IMR-90 (cell line): ENCODE measurements at regions not wholly inside any gene's neighbourhood (a gene's known extent, or its start where the extent isn't known, plus 50 kb on each side); places are given as distances from the start of the nearest gene placed in this dataset.

Experiments used
- ATAC-seq: fragments of 200-7000 bp; cut with Tn5 transposase; 2 replicates; pipeline ENCODE4 v1.9.1; 2020; ENCODE audit warnings: low read depth, mild to moderate bottlenecking, moderate library complexity
- BruUV-seq: library from RNA; stranded (reverse); fragments of 400-500 nt; replicated peaks from 2 replicates; lab custom pipeline; 2021; lab: Mats Ljungman, UMichigan
- CTCF ChIA-PET: fragments of 300-600 bp; formaldehyde crosslinking; extraction: SDS; loops from one replicate; lab custom pipeline; 2021; ENCODE audit warnings: antibody characterized with exemption; lab: Yijun Ruan, JAX
- POLR2A ChIA-PET: fragments of 300-600 bp; sonication (Branson Sonifier 250); formaldehyde crosslinking; loops from one replicate; lab custom pipeline; 2022; ENCODE audit warnings: antibody characterized with exemption; ENCODE audit not compliant: unreplicated experiment; lab: Charles Lee
- DNase-seq: peaks from one replicate; pipeline ENCODE4 v3.0.0; 2013
- H2AFZ ChIP-seq: replicated peaks from 2 replicates; pipeline ENCODE3; 2013; ENCODE audit warnings: low read length, mild to moderate bottlenecking; ENCODE audit not compliant: poor library complexity
- H2AK5ac ChIP-seq: 2 replicates; pipeline ENCODE4 v1.6.1; 2013; ENCODE audit warnings: low read depth, low read length, inconsistent platforms
- H2AK9ac ChIP-seq: replicated peaks from 2 replicates; pipeline ENCODE3; 2013; ENCODE audit warnings: mild to moderate bottlenecking, low read depth, low read length, moderate library complexity; ENCODE audit not compliant: poor library complexity
- H2BK120ac ChIP-seq: 2 replicates; pipeline ENCODE4 v1.6.1; 2013; ENCODE audit warnings: low read depth, low read length, inconsistent platforms
- H2BK15ac ChIP-seq: 3 replicates; pipeline ENCODE4 v1.6.1; 2013; ENCODE audit warnings: low read depth, low read length, inconsistent platforms
- H2BK20ac ChIP-seq: 2 replicates; pipeline ENCODE4 v1.6.1; 2013; ENCODE audit warnings: low read depth, mild to moderate bottlenecking, inconsistent platforms, low read length, moderate library complexity
- H2BK5ac ChIP-seq: 2 replicates; pipeline ENCODE4 v1.6.1; 2013; ENCODE audit warnings: mild to moderate bottlenecking, low read depth, low read length, inconsistent platforms; ENCODE audit not compliant: poor library complexity, severe bottlenecking
- H3K14ac ChIP-seq: replicated peaks from 2 replicates; pipeline ENCODE4 v1.6.1; 2013; ENCODE audit warnings: low read depth, low read length, inconsistent platforms
- H3K18ac ChIP-seq: 2 replicates; pipeline ENCODE4 v1.6.1; 2013; ENCODE audit warnings: low read depth, low read length, control low read depth
- H3K23ac ChIP-seq: 2 replicates; pipeline ENCODE4 v1.6.1; 2013; ENCODE audit warnings: low read depth, low read length, inconsistent platforms
- H3K27ac ChIP-seq: 2 replicates; pipeline ENCODE4 v1.5.1; 2013; ENCODE audit warnings: mild to moderate bottlenecking, control low read depth, low read length; ENCODE audit not compliant: insufficient read depth
- H3K27me3 ChIP-seq: 2 replicates; pipeline ENCODE4 v1.6.1; 2013; ENCODE audit warnings: low read length; ENCODE audit not compliant: control insufficient read depth, insufficient read depth
- H3K36me3 ChIP-seq: 2 replicates; pipeline ENCODE4 v1.6.1; 2013; ENCODE audit warnings: low read length, mixed read lengths; ENCODE audit not compliant: control insufficient read depth, insufficient read depth
- H3K4ac ChIP-seq: 2 replicates; pipeline ENCODE4 v1.6.1; 2013; ENCODE audit warnings: low read depth, low read length, inconsistent platforms
- H3K4me1 ChIP-seq: 2 replicates; pipeline ENCODE4 v1.6.1; 2013; ENCODE audit warnings: low read length, mixed read lengths; ENCODE audit not compliant: control insufficient read depth, insufficient read depth
- H3K4me2 ChIP-seq: 2 replicates; pipeline ENCODE4 v1.6.1; 2013; ENCODE audit warnings: low read depth, mild to moderate bottlenecking, control low read depth, low read length, moderate library complexity
- H3K4me3 ChIP-seq: 2 replicates; pipeline ENCODE4 v1.5.1; 2013; ENCODE audit warnings: low read depth, mild to moderate bottlenecking, control low read depth, low read length, moderate library complexity; ENCODE audit not compliant: insufficient read depth
- H3K56ac ChIP-seq: 2 replicates; pipeline ENCODE4 v1.6.1; 2013; ENCODE audit warnings: low read length, inconsistent platforms; ENCODE audit not compliant: insufficient read depth; ENCODE audit errors: extremely low read depth
- H3K79me1 ChIP-seq, 2 experiments: 2 replicates each; pipeline ENCODE4 v1.6.1; 2013; ENCODE audit warnings: low read length in 2 of 2, inconsistent platforms in 1 of 2, low read depth in 1 of 2
- H3K9ac ChIP-seq: 2 replicates; pipeline ENCODE4 v1.6.1; 2013; ENCODE audit warnings: low read depth, low read length, control low read depth
- H3K9me1 ChIP-seq: 2 replicates; pipeline ENCODE4 v1.6.1; 2013; ENCODE audit warnings: low read length, inconsistent platforms; ENCODE audit not compliant: insufficient read depth
- H3K9me3 ChIP-seq: 2 replicates; pipeline ENCODE4 v1.6.1; 2013; ENCODE audit warnings: low read length; ENCODE audit not compliant: control insufficient read depth, insufficient read depth
- H4K20me1 ChIP-seq: 2 replicates; pipeline ENCODE4 v1.6.1; 2013; ENCODE audit warnings: low read length, inconsistent platforms; ENCODE audit not compliant: insufficient read depth
- H4K5ac ChIP-seq: 2 replicates; pipeline ENCODE4 v1.6.1; 2013; ENCODE audit warnings: mild to moderate bottlenecking, low read depth, low read length, control low read depth
- H4K8ac ChIP-seq, 2 experiments: 2 replicates each; pipeline ENCODE4 v1.6.1; 2013; ENCODE audit warnings: low read depth in 2 of 2, low read length in 2 of 2, control low read depth in 1 of 2, inconsistent platforms in 1 of 2
- H4K91ac ChIP-seq: 2 replicates; pipeline ENCODE4 v1.6.1; 2013; ENCODE audit warnings: low read depth, low read length, inconsistent platforms; ENCODE audit not compliant: insufficient read depth
- BHLHE40 ChIP-seq: fragments of 150-350 bp; IDR thresholded peaks from 2 replicates; pipeline ENCODE4 v1.6.1; 2016; ENCODE audit warnings: mild to moderate bottlenecking, low read depth, low read length
- CEBPB ChIP-seq: IDR thresholded peaks from 2 replicates; pipeline ENCODE4 v1.6.1; 2012; ENCODE audit warnings: low read depth, low read length, improper control_type of control experiment
- CHD1 ChIP-seq: IDR thresholded peaks from 2 replicates; pipeline ENCODE4 v1.6.1; 2012; ENCODE audit warnings: low read depth, low read length, improper control_type of control experiment
- ELK1 ChIP-seq: fragments of 150-350 bp; IDR thresholded peaks from 2 replicates; pipeline ENCODE4 v1.6.1; 2016; ENCODE audit warnings: low read depth, mild to moderate bottlenecking, low read length, moderate library complexity, borderline replicate concordance
- FOS ChIP-seq: fragments of 150-350 bp; IDR thresholded peaks from 2 replicates; pipeline ENCODE4 v1.6.1; 2016; ENCODE audit warnings: low read depth, low read length
- MAFK ChIP-seq: IDR thresholded peaks from 2 replicates; pipeline ENCODE4 v1.6.1; 2012; ENCODE audit warnings: low read depth, low read length, improper control_type of control experiment
- MAZ ChIP-seq: IDR thresholded peaks from 2 replicates; pipeline ENCODE4 v1.6.1; 2012; ENCODE audit warnings: low read depth, mild to moderate bottlenecking, low read length, improper control_type of control experiment, moderate library complexity, borderline replicate concordance
- MXI1 ChIP-seq: IDR thresholded peaks from 2 replicates; pipeline ENCODE4 v1.6.1; 2012; ENCODE audit warnings: low read depth, mild to moderate bottlenecking, low read length, moderate library complexity, borderline replicate concordance
- NFE2L2 ChIP-seq: fragments of 150-350 bp; IDR thresholded peaks from 2 replicates; pipeline ENCODE4 v1.6.1; 2016; ENCODE audit warnings: low read depth, mild to moderate bottlenecking, low read length
- POLR2A ChIP-seq: IDR thresholded peaks from 2 replicates; pipeline ENCODE4 v1.6.1; 2012; ENCODE audit warnings: mild to moderate bottlenecking, low read depth, low read length
- RAD21 ChIP-seq: IDR thresholded peaks from 2 replicates; pipeline ENCODE4 v1.6.1; 2012; ENCODE audit warnings: low read length, improper control_type of control experiment
- RCOR1 ChIP-seq: IDR thresholded peaks from 2 replicates; pipeline ENCODE4 v1.6.1; 2012; ENCODE audit warnings: mild to moderate bottlenecking, low read length, improper control_type of control experiment; ENCODE audit not compliant: insufficient replicate concordance
- RFX5 ChIP-seq: IDR thresholded peaks from 2 replicates; pipeline ENCODE4 v1.8.0; 2012; ENCODE audit warnings: low read depth, mild to moderate bottlenecking, low read length, moderate library complexity
- SMC3 ChIP-seq: fragments of 150-350 bp; IDR thresholded peaks from 2 replicates; pipeline ENCODE4 v1.6.1; 2016; ENCODE audit warnings: low read depth, mild to moderate bottlenecking, antibody characterized with exemption, low read length, moderate library complexity
- USF2 ChIP-seq: fragments of 150-350 bp; IDR thresholded peaks from 2 replicates; pipeline ENCODE4 v1.6.1; 2017; ENCODE audit warnings: mild to moderate bottlenecking, antibody characterized with exemption, low read length, low read depth
- WGBS, 2 experiments: methylation state at CpG; one replicate each; pipeline versions ENCODE4 v1.1.5 to v1.1.7; 2013; ENCODE audit warnings: missing lambda C conversion rate in 2 of 2; ENCODE audit not compliant: insufficient read length in 1 of 2; ENCODE audit errors: extremely low coverage in 2 of 2; 5-methylcytosine and 5-hydroxymethylcytosine counted together
- dilution Hi-C: fragments of 300-500 bp; cut with HindIII; formaldehyde crosslinking; loops from one replicate; pipeline ENCODE4 v1.14.3; 2018; ENCODE audit warnings: low sequenced_read_pairs; ENCODE audit not compliant: unreplicated experiment
- in situ Hi-C: fragments of 300-500 bp; cut with MboI; formaldehyde crosslinking; loops from 3 replicates; pipeline ENCODE4 v1.14.3; 2019; ENCODE audit warnings: low sequenced_read_pairs, inconsistent platforms, mixed read lengths
- intact Hi-C: fragments of 100-400 bp; cut with micrococcal nuclease; formaldehyde crosslinking; loops from 2 replicates; pipeline ENCODE4 v1.10.0; 2022
- TF ChIP-seq, protein P1 (sequence below): conservative IDR thresholded peaks from 2 replicates; pipeline ENCODE4 v1.5.1; 2012; ENCODE audit warnings: mild to moderate bottlenecking, low read depth, low read length, improper control_type of control experiment

GRCh38 chr12:81949416-81949815 is 190.3 kb upstream of the PPFIA2 start:
- Histone ChIP-seq H3K18ac (no peak overlapping the region), H2AK9ac (no peak overlapping the region), H3K79me1 (no peaks in the 10 kb centered on the region), H3K27me3 (no peaks in the 10 kb centered on the region), H4K8ac (no peak overlapping the region), H3K9me1 (no peaks in the 10 kb centered on the region), H2AK5ac (no peak overlapping the region), H3K36me3 (no peaks in the 10 kb centered on the region), H3K4me3 (no peak overlapping the region), H3K23ac (no peak overlapping the region), H2BK120ac (no peak overlapping the region), H3K56ac (no peak overlapping the region), H3K4ac (no peak overlapping the region), H3K27ac (no peak overlapping the region), H4K20me1 (no peaks in the 10 kb centered on the region), H2BK20ac (no peak overlapping the region), H2BK15ac (no peak overlapping the region), H3K9ac (no peak overlapping the region), H3K4me1 (no peaks in the 10 kb centered on the region), H2AFZ (no peak overlapping the region), H3K4me2 (no peak overlapping the region), H3K14ac (no peak overlapping the region), H4K5ac (no peak overlapping the region), H2BK5ac (no peak overlapping the region), H3K9me3 (peaks cover 9% of the 10 kb centered on the region), H4K91ac (no peak overlapping the region)
- POLR2A ChIA-PET: no interaction called here
- in situ Hi-C loops: no loop called here
- DNase-seq (no peak), ATAC-seq (no peak)
- CTCF ChIA-PET: no interaction called here
- no TSS peak for BruUV-seq
- WGBS, 2 experiments: no CpG with 5 or more reads among the region's 2 CpGs
- TF ChIP-seq RFX5 (no peak), FOS (no peak), NFE2L2 (no peak), MAFK (no peak), MXI1 (no peak), ELK1 (no peak), SMC3 (no peak), BHLHE40 (no peak), MAZ (no peak), RAD21 (no peak), POLR2A (no peak), CHD1 (no peak), RCOR1 (no peak), CEBPB (no peak), USF2 (no peak)
- TF ChIP-seq, protein P1, sequence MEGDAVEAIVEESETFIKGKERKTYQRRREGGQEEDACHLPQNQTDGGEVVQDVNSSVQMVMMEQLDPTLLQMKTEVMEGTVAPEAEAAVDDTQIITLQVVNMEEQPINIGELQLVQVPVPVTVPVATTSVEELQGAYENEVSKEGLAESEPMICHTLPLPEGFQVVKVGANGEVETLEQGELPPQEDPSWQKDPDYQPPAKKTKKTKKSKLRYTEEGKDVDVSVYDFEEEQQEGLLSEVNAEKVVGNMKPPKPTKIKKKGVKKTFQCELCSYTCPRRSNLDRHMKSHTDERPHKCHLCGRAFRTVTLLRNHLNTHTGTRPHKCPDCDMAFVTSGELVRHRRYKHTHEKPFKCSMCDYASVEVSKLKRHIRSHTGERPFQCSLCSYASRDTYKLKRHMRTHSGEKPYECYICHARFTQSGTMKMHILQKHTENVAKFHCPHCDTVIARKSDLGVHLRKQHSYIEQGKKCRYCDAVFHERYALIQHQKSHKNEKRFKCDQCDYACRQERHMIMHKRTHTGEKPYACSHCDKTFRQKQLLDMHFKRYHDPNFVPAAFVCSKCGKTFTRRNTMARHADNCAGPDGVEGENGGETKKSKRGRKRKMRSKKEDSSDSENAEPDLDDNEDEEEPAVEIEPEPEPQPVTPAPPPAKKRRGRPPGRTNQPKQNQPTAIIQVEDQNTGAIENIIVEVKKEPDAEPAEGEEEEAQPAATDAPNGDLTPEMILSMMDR: no peak
- dilution Hi-C loops: no loop called here
- intact Hi-C loops: no loop called here
